Activated naive CD4-positive, alpha-beta T cell treated with anti-CD3 and anti-CD28 coated beads, Interleukin-2, amount 10 ng/mL, durations not matched to agents 7 days and 5 days (primary cell): ENCODE measurements at regions not wholly inside any gene's neighbourhood (a gene's known extent, or its start where the extent isn't known, plus 50 kb on each side); places are given as distances from the start of the nearest gene placed in this dataset.
A peak's percentile ranks its signal among the peaks of the same experiment; 100 is the strongest.

Source experiments
- CTCF ChIA-PET: fragments of 350-600 bp; sonication (Branson Sonifier 250); formaldehyde crosslinking; loops from one replicate; lab custom pipeline; 2021; ENCODE audit warnings: antibody characterized with exemption; lab: Charles Lee
- DNase-seq: peaks from one replicate; pipeline ENCODE4 v3.0.0-alpha.2; 2020
- H3K27ac Mint-ChIP-seq: one replicate; pipeline ENCODE4 v1.8.0; 2021; ENCODE audit warnings: mild to moderate bottlenecking, moderate library complexity, mixed read lengths
- H3K27me3 Mint-ChIP-seq: one replicate; pipeline ENCODE4 v1.8.0; 2021; ENCODE audit warnings: mild to moderate bottlenecking, mixed read lengths
- H3K36me3 Mint-ChIP-seq: one replicate; pipeline ENCODE4 v1.8.0; 2021; ENCODE audit warnings: mixed read lengths
- H3K4me1 Mint-ChIP-seq: one replicate; pipeline ENCODE4 v1.8.0; 2021; ENCODE audit warnings: mixed read lengths
- H3K4me3 Mint-ChIP-seq: one replicate; pipeline ENCODE4 v1.8.0; 2021; ENCODE audit warnings: mild to moderate bottlenecking, moderate library complexity, mixed read lengths
- H3K9me3 Mint-ChIP-seq: one replicate; pipeline ENCODE4 v1.8.0; 2021; ENCODE audit warnings: mixed read lengths

DNA sequence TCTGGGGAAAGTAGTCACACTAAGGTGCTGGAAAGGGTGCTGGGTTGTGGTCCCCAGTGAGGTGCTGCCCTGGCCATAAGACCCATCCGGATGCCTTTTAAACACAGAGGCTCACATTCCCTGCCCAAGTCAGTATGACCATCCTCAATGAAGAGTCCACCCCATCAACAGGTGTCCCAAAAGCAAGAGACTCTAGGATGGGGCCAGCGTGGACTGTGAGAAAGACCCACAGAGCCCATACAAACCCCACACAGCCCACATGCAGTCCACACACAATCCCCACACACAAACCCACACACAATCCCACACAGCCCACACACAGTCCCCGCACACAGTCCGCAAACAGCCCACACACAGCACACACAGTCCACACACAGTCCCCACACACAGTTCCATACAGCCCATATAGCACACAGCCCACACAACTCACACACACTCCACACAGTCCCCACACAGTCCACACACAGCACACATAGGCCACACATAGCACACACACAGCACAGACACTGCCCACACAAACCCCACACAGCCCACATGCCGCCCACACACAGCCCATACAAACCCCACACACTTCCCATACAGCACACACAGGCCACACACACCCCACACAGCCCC is 241.4 kb upstream of the SALL3 start:
- no peaks in the 10 kb centered on the region for H3K36me3 Mint-ChIP-seq
- CTCF ChIA-PET = no interaction called here
- no peak overlapping the region for H3K27ac Mint-ChIP-seq
- no peak for DNase-seq
- no peak overlapping the region for H3K4me3 Mint-ChIP-seq
- H3K27me3 Mint-ChIP-seq = no peaks in the 10 kb centered on the region
- no peaks in the 10 kb centered on the region for H3K4me1 Mint-ChIP-seq
- H3K9me3 Mint-ChIP-seq = peaks cover 3% of the 10 kb centered on the region

- Mint-ChIP-seq H3K4me3 (no peak overlapping the region), H3K9me3 (peaks cover 3% of the 10 kb centered on the region), H3K27ac (no peak overlapping the region), H3K36me3 (no peaks in the 10 kb centered on the region), H3K4me1 (no peaks in the 10 kb centered on the region), H3K27me3 (no peaks in the 10 kb centered on the region)
- CTCF ChIA-PET = no interaction called here
- DNase-seq = no peak
These were observed 240.5 kb upstream of the SALL3 start for GRCh38 chr18:78739115-78739514.

GRCh38 chr18:78739882-78740677 is 239.5 kb upstream of the SALL3 start:
- Mint-ChIP-seq H3K36me3 (no peaks in the 10 kb centered on the region), H3K27me3 (no peaks in the 10 kb centered on the region), H3K9me3 (peaks cover 3% of the 10 kb centered on the region), H3K4me1 (no peaks in the 10 kb centered on the region), H3K27ac (no peak overlapping the region), H3K4me3 (no peak overlapping the region)
- CTCF ChIA-PET = no interaction called here
- no peak for DNase-seq

- H3K4me1 Mint-ChIP-seq = no peaks in the 10 kb centered on the region
- CTCF ChIA-PET = no interaction called here
- no peaks in the 10 kb centered on the region for H3K27me3 Mint-ChIP-seq
- no peak for DNase-seq
- H3K36me3 Mint-ChIP-seq = no peaks in the 10 kb centered on the region
- no peak overlapping the region for H3K4me3 Mint-ChIP-seq
- peaks cover 3% of the 10 kb centered on the region for H3K9me3 Mint-ChIP-seq
- no peak overlapping the region for H3K27ac Mint-ChIP-seq
These were observed 238.7 kb upstream of the SALL3 start for GRCh38 chr18:78740876-78741275.

- Mint-ChIP-seq H3K9me3 (peaks cover 3% of the 10 kb centered on the region), H3K27ac (no peak overlapping the region), H3K4me3 (no peak overlapping the region), H3K4me1 (no peaks in the 10 kb centered on the region), H3K36me3 (no peaks in the 10 kb centered on the region), H3K27me3 (no peaks in the 10 kb centered on the region)
- no peak for DNase-seq
- CTCF ChIA-PET = no interaction called here
These were observed 238.0 kb upstream of the SALL3 start for GRCh38 chr18:78741381-78742217.

DNA sequence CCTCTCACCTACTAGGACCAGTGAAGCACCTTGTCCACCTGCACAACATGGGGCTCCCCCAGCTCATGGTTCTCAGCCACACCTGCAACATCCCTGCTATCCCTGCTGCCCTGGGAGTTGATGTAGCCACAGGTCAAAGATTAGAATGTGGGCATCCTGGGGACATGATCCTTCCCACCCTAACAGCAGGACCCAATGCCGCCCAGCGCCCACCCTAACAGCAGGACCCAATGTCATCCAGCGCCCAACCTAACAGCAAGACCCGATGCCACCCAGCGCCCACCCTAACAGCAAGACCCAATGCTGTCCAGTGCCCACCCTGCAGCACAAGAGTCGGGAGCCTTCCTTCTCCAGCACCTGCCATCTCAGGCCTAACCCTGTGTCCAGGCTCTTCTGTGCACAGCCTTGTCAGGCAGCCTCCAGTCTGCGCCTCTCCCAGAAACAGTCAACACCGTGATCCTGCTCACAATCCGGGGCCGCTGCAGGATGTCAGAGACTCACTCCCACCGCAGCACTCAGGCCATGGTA is 237.3 kb upstream of the SALL3 start:
- DNase-seq = no peak
- peaks cover 3% of the 10 kb centered on the region for H3K9me3 Mint-ChIP-seq
- H3K4me1 Mint-ChIP-seq = no peaks in the 10 kb centered on the region
- H3K27me3 Mint-ChIP-seq = no peaks in the 10 kb centered on the region
- H3K4me3 Mint-ChIP-seq = no peak overlapping the region
- H3K27ac Mint-ChIP-seq = no peak overlapping the region
- H3K36me3 Mint-ChIP-seq = no peaks in the 10 kb centered on the region
- CTCF ChIA-PET = no interaction called here

DNA sequence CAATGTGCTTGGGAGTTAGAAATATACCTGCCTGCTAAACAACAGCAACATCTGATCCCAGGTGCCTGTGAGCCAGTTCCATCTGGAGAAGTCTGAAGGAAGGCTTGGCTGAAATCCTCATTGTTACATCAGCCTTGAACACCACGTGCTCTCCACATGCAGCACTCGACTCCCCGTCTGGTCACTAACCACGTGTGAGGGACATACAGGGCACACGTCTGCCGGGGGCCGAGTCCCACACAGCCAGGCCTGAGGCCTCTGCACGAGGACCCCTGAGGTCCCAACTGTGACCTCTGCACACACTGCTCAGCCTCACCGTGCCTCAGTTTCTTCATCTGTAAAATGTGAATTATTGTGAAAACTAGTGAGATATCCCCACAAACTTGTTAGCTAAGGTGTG is 236.5 kb upstream of the SALL3 start:
- no peak overlapping the region for H3K27ac Mint-ChIP-seq
- H3K9me3 Mint-ChIP-seq = peaks cover 3% of the 10 kb centered on the region
- no peak for DNase-seq
- H3K36me3 Mint-ChIP-seq = no peaks in the 10 kb centered on the region
- H3K4me1 Mint-ChIP-seq = no peaks in the 10 kb centered on the region
- no peak overlapping the region for H3K4me3 Mint-ChIP-seq
- H3K27me3 Mint-ChIP-seq = no peaks in the 10 kb centered on the region
- CTCF ChIA-PET = no interaction called here

DNA sequence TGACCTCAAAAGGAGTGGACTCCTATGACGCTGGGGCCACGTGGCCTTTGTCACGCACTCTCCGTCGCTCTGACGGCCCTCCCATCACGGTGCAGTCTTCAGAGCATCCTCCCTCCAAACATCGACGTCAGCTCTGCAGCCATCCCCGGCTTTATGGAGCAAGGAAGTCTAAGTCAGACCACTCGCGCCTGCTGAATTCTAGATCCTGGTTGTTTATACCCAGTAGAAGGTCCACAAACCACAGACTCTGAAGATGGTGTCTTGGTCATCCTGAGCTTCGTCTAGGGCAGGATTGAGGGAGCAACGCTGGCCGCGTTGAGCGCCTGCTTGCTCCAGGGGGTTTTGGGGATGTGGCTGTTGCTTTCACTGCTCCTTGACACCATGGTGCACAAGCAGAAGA is 228.0 kb upstream of the SALL3 start:
- Mint-ChIP-seq H3K27ac (no peak overlapping the region), H3K36me3 (no peaks in the 10 kb centered on the region), H3K4me3 (no peak overlapping the region), H3K4me1 (no peaks in the 10 kb centered on the region), H3K27me3 (no peaks in the 10 kb centered on the region), H3K9me3 (no peaks in the 10 kb centered on the region)
- CTCF ChIA-PET = no interaction called here
- no peak for DNase-seq

- no peak overlapping the region for H3K4me3 Mint-ChIP-seq
- peak; percentile 16 for DNase-seq
- H3K27ac Mint-ChIP-seq = no peak overlapping the region
- H3K9me3 Mint-ChIP-seq = no peaks in the 10 kb centered on the region
- H3K36me3 Mint-ChIP-seq = no peaks in the 10 kb centered on the region
- H3K27me3 Mint-ChIP-seq = no peaks in the 10 kb centered on the region
- CTCF ChIA-PET = no interaction called here
- H3K4me1 Mint-ChIP-seq = no peaks in the 10 kb centered on the region
These were observed 226.4 kb upstream of the SALL3 start for GRCh38 chr18:78753240-78753639.

GRCh38 chr18:78754311-78755043 is 225.1 kb upstream of the SALL3 start:
- H3K4me3 Mint-ChIP-seq = no peak overlapping the region
- CTCF ChIA-PET = no interaction called here
- H3K4me1 Mint-ChIP-seq = no peaks in the 10 kb centered on the region
- no peak overlapping the region for H3K27ac Mint-ChIP-seq
- H3K9me3 Mint-ChIP-seq = no peaks in the 10 kb centered on the region
- no peaks in the 10 kb centered on the region for H3K36me3 Mint-ChIP-seq
- no peak for DNase-seq
- H3K27me3 Mint-ChIP-seq = no peaks in the 10 kb centered on the region

DNA sequence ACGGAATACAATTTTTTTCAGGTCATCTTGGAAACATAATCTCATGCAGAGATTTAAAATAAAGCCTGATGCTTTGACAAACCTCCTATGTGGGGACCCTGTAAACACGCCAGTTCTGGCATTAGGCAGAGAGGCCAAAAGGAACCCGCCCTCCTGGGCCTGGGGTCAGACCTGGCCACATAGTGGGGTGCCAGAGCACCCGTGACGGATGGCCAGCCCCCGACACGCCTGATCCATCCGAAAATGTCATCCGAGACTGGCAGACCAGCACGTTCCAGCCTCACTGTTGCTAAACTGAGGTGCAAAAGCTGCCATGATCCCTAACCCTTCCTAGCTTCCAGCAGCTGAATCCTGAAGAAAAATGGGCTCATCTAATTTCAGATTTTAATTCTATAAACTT is 222.6 kb upstream of the SALL3 start:
- H3K36me3 Mint-ChIP-seq = no peaks in the 10 kb centered on the region
- DNase-seq = no peak
- H3K27ac Mint-ChIP-seq = no peak overlapping the region
- CTCF ChIA-PET = no interaction called here
- no peak overlapping the region for H3K4me3 Mint-ChIP-seq
- no peaks in the 10 kb centered on the region for H3K9me3 Mint-ChIP-seq
- no peaks in the 10 kb centered on the region for H3K27me3 Mint-ChIP-seq
- no peaks in the 10 kb centered on the region for H3K4me1 Mint-ChIP-seq

GRCh38 chr18:78758496-78758895 is 221.1 kb upstream of the SALL3 start:
- DNase-seq = no peak
- CTCF ChIA-PET = no interaction called here
- Mint-ChIP-seq H3K27ac (no peak overlapping the region), H3K9me3 (peaks cover 10% of the 10 kb centered on the region), H3K36me3 (no peaks in the 10 kb centered on the region), H3K27me3 (no peaks in the 10 kb centered on the region), H3K4me3 (no peak overlapping the region), H3K4me1 (no peaks in the 10 kb centered on the region)

DNA sequence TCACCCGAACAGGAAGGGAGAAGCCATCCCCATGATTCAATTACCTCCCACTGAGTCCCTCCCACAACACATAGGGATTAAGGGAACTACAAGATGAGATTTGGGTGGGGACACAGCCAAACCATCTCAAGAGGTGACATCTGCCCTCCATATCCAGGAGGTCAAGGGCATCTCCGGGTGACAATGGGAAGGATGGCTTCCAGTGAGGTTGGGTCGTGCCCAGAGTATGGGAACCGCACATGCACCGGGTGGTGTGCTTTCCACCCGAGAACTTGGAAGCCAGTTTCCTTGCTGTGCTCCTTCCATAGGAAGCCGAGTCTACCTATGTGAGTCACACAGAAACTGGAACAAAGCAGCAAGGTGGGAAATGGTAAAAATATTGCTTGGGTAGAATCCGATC is 216.9 kb upstream of the SALL3 start:
- Mint-ChIP-seq H3K4me3 (no peak overlapping the region), H3K9me3 (peaks cover 10% of the 10 kb centered on the region), H3K36me3 (no peaks in the 10 kb centered on the region), H3K4me1 (no peaks in the 10 kb centered on the region), H3K27ac (peak overlapping the region; percentile 59), H3K27me3 (no peaks in the 10 kb centered on the region)
- no peak for DNase-seq
- CTCF ChIA-PET = no interaction called here

DNA sequence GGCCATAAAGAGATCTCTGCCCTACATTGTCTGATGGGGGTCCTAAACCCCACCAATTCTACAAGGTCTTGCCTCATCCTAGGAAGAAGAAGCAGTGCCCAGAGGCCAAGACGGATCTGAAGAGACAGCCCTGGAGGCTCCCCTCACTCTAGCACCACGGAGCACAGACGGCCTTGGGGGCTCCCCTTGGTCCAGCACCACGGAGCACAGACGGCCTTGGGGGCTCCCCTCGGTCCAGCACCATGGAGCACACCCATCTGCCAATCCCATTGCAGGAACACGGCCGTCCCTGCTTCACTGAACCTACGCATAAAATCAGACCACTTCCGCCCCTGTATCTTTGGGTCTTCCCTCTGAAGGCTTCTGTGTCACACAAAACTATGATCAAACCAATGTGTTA is 215.1 kb upstream of the SALL3 start:
- Mint-ChIP-seq H3K27ac (no peak overlapping the region), H3K4me1 (no peaks in the 10 kb centered on the region), H3K9me3 (peaks cover 11% of the 10 kb centered on the region), H3K27me3 (no peaks in the 10 kb centered on the region), H3K36me3 (no peaks in the 10 kb centered on the region), H3K4me3 (no peak overlapping the region)
- CTCF ChIA-PET = no interaction called here
- no peak for DNase-seq
